Prostate gland (tissue), 2 donors: ENCODE measurements at regions not wholly inside any gene's neighbourhood (a gene's known extent, or its start where the extent isn't known, plus 50 kb on each side); places are given as distances from the start of the nearest gene placed in this dataset.

Experiments
- DNase-seq: peaks from one replicate; pipeline ENCODE4 v3.0.0-alpha.2; 2019; ENCODE audit warnings: low spot score
- H3K27ac ChIP-seq, 2 donors: fragments of 200-600 bp; sonication (generic); 2 replicates each; pipeline ENCODE4 v1.5.1; 2017 to 2019
- H3K27me3 ChIP-seq: fragments of 200-600 bp; sonication (generic); replicated peaks from 2 replicates; pipeline ENCODE4 v1.5.1; 2019; ENCODE audit not compliant: insufficient read depth
- H3K36me3 ChIP-seq, 2 donors: fragments of 200-600 bp; sonication (generic); 1 replicate in 1 of 2; 2 replicates in 1 of 2; pipeline versions ENCODE4 v1.5.1 to v1.8.1; 2017 to 2019
- H3K4me1 ChIP-seq: fragments of 200-600 bp; sonication (generic); replicated peaks from 2 replicates; pipeline ENCODE4 v1.5.1; 2019
- H3K4me3 ChIP-seq, 2 donors: fragments of 200-600 bp; sonication (generic); 2 replicates each; pipeline ENCODE4 v1.5.1; 2017 to 2019
- H3K9me3 ChIP-seq: fragments of 200-600 bp; sonication (generic); 2 replicates; pipeline ENCODE4 v1.5.1; 2017
- CTCF ChIP-seq, 4 experiments: fragments of 200-600 bp in 2 of 4; fragments of 450-650 bp in 2 of 4; sonication (generic) in 2 of 4; IDR thresholded peaks; 1 replicate in 3 of 4; 2 replicates in 1 of 4; pipeline ENCODE4 v1.5.1; 2016 to 2019; ENCODE audit warnings: antibody characterized with exemption in 4 of 4, mild to moderate bottlenecking in 2 of 4, moderate library complexity in 2 of 4
- POLR2A ChIP-seq: fragments of 450-650 bp; IDR thresholded peaks from one replicate; pipeline ENCODE4 v1.6.1; 2016; ENCODE audit warnings: antibody characterized with exemption, mild to moderate bottlenecking
- POLR2AphosphoS5 ChIP-seq: sonication (generic); formaldehyde crosslinking; IDR thresholded peaks from one replicate; pipeline ENCODE4 v1.6.1; 2017; ENCODE audit warnings: antibody characterized with exemption
- WGBS: methylation state at CpG from one replicate; pipeline ENCODE4 v1.1.5; 2018; 5-methylcytosine and 5-hydroxymethylcytosine counted together
- intact Hi-C: fragments of 100-400 bp; cut with DNase I; formaldehyde crosslinking; loops from one replicate; pipeline ENCODE4 v1.14.2; 2022

- WGBS: 86% methylated on average over 1 of the region's 1 CpG
- Histone ChIP-seq H3K27me3 (no peaks in the 10 kb centered on the region), H3K4me1 (no peaks in the 10 kb centered on the region), H3K9me3 (no peaks in the 10 kb centered on the region), H3K36me3 (no peaks in the 10 kb centered on the region), H3K4me3 (no peak overlapping the region), H3K27ac (no peak overlapping the region)
- DNase-seq: no peak
- intact Hi-C loops: no loop called here
- TF ChIP-seq CTCF (IDR thresholded peaks at IDR 0.05): no peak
- no peak for TF ChIP-seq POLR2A
- no peak for TF ChIP-seq POLR2AphosphoS5
Observed at GRCh38 chr3:75981401-75981800, 196.1 kb upstream of the ZNF717 start.

GRCh38 chr3:75982151-75982550 is 196.8 kb upstream of the ZNF717 start:
- Histone ChIP-seq H3K4me3 (no peak overlapping the region), H3K27me3 (no peaks in the 10 kb centered on the region), H3K4me1 (no peaks in the 10 kb centered on the region), H3K36me3 (no peaks in the 10 kb centered on the region), H3K27ac (no peak overlapping the region), H3K9me3 (no peaks in the 10 kb centered on the region)
- no peak for DNase-seq
- intact Hi-C loops: no loop called here
- TF ChIP-seq POLR2AphosphoS5: no peak
- TF ChIP-seq POLR2A: no peak
- no peak for TF ChIP-seq CTCF (IDR thresholded peaks at IDR 0.05)
- WGBS: 90% methylated on average over 3 of the region's 3 CpGs

- intact Hi-C loops: no loop called here
- WGBS: 46% methylated on average over 2 of the region's 2 CpGs
- no peak for TF ChIP-seq POLR2A
- TF ChIP-seq POLR2AphosphoS5: no peak
- TF ChIP-seq CTCF (IDR thresholded peaks at IDR 0.05): no peak
- Histone ChIP-seq H3K9me3 (no peaks in the 10 kb centered on the region), H3K4me3 (no peak overlapping the region), H3K27me3 (no peaks in the 10 kb centered on the region), H3K4me1 (no peaks in the 10 kb centered on the region), H3K27ac (no peak overlapping the region), H3K36me3 (no peaks in the 10 kb centered on the region)
- no peak for DNase-seq
Observed at GRCh38 chr3:75983111-75983510, 197.8 kb upstream of the ZNF717 start.

- 67% methylated on average over 3 of the region's 3 CpGs for WGBS
- TF ChIP-seq CTCF (IDR thresholded peaks at IDR 0.05) (no peak), POLR2AphosphoS5 (no peak), POLR2A (no peak)
Observed at GRCh38 chr3:75983609-75984290, 198.4 kb upstream of the ZNF717 start.

GRCh38 chr3:75985432-75985831 is 200.1 kb upstream of the ZNF717 start:
- no peaks in the 10 kb centered on the region for H3K9me3 ChIP-seq
- no peaks in the 10 kb centered on the region for H3K27me3 ChIP-seq
- no peak for DNase-seq
- whole genome bisulfite sequencing: 28% methylated on average over 2 of the region's 2 CpGs
- TF ChIP-seq POLR2AphosphoS5 (no peak), POLR2A (no peak), CTCF (IDR thresholded peaks at IDR 0.05) (no peak)
- H3K4me3 ChIP-seq: no peak overlapping the region
- no peaks in the 10 kb centered on the region for H3K36me3 ChIP-seq
- intact Hi-C loops: no loop called here
- H3K4me1 ChIP-seq: no peaks in the 10 kb centered on the region
- no peak overlapping the region for H3K27ac ChIP-seq

More at GRCh38 chr3:75983609-75984290, 198.4 kb upstream of the ZNF717 start:
- no peak for DNase-seq
- Histone ChIP-seq H3K27ac (no peak overlapping the region), H3K4me3 (no peak overlapping the region), H3K27me3 (no peaks in the 10 kb centered on the region), H3K4me1 (no peaks in the 10 kb centered on the region), H3K9me3 (no peaks in the 10 kb centered on the region), H3K36me3 (no peaks in the 10 kb centered on the region)
- intact Hi-C loops: no loop called here
